RPMI8226 (cell line): ENCODE measurements at regions not wholly inside any gene's neighbourhood (a gene's known extent, or its start where the extent isn't known, plus 50 kb on each side); places are given as distances from the start of the nearest gene placed in this dataset.

Source experiments
- DNase-seq: peaks from one replicate; pipeline ENCODE4 v3.0.0-alpha.2; 2015

DNA sequence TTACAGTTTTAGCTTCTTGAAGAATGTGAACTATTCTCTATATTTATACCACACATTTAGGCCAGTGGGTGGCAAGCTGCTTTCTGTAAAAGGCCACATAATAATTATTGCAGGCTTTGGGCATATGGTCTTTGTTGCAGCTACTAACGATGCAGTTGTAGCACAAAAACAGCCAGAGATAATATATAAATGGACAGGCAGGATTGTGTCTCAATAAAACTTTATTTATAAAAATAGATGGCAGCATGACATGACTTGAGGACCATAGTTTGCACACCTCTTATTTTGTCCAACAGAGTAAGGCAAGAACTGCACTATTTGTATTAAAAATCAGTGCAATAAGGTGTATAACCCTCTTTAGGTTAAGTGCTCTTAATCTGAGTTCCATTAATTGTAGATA, 415.0 kb downstream of the ANXA1 start:
- no peak for DNase-seq

GRCh38 chr9:73573235-73573634, 421.6 kb downstream of the ANXA1 start:
- no peak for DNase-seq

GRCh38 chr9:73575101-73576060, 423.7 kb downstream of the ANXA1 start:
- no peak for DNase-seq

DNA sequence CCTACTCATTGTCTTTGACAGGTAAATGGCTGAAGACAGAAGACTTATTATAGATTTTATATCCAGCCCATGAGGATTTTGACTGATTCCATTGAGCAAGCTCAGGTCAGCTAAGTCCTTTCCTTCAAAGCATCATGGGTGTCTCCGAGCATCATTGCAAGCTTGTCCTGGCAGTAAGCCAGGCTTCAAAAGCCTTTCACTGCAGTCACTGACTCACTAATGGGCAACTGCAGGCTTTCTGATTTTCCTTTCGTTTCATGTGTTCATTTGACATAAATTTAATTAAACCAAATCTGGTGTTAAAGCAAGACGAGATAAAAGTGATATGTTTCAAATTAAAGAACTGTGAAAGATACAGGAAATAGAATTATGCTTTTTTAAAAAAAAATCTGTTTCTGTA, 426.2 kb downstream of the ANXA1 start:
- DNase-seq, result peak; percentile 16

GRCh38 chr9:73579823-73580222, 428.2 kb downstream of the ANXA1 start:
- DNase-seq, result no peak

DNA sequence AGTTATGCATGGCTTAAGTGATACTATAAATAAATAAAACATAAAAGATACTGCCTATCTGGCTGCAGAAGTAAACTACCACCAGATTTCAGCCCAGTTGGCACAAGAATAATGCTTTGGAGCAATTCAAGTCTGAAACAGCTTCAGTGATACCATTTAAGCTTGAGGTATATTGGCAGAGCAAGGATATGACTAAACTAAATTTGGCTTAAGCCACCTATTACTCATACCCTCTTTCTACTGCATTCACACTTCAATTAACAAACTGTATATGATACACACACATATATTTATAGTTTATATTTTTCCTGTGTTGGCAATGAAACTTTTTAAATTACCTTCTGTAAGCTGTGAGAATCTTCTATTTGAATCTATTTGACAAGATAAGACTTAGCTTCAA, 431.9 kb downstream of the ANXA1 start:
- DNase-seq, result no peak

DNA sequence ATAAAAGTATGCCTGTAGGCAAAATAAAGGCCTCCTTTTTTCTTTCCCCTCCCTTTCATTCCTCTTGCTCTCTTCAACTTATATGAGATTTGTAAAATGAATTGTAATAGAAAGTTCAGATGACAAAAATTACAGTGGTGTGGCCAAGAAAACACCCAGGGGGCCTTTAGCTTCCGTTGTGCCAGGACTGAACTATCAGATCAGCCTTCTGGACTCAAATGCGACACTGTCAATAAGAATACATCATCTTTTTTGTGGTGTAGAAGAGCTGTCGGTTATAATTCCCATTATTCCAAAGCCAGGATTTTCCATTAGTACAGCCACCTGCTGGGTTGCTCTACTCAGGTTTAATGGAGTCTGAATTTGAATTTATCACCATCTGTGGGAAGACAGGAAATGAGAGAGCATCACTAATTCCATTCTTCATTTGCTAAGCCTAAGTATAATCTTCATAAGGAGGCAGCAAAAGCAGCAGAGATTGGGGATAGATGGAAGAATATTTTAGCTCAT, 443.4 kb downstream of the ANXA1 start:
- DNase-seq, result no peak

DNA sequence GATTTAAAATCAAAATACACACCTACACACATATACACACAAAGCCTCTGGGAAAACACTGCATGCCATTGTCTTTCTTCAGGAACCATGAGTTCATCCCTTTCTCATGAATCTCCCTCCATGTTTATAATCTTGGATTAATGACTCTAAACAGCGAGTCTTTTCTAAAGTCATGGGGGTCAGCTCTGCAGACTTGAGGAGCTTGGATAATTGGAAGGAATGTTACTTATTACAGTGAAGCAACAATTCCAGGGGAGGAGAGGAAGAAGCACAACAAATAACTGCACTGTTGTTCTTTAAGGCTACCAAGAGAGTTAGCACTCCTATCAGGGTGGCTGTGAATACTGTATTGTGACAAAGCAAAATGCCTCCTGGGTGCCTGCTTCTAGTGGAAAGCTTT, 444.7 kb downstream of the ANXA1 start:
- DNase-seq, result no peak

GRCh38 chr9:73597039-73597438, 445.4 kb downstream of the ANXA1 start:
- DNase-seq, result no peak

DNA sequence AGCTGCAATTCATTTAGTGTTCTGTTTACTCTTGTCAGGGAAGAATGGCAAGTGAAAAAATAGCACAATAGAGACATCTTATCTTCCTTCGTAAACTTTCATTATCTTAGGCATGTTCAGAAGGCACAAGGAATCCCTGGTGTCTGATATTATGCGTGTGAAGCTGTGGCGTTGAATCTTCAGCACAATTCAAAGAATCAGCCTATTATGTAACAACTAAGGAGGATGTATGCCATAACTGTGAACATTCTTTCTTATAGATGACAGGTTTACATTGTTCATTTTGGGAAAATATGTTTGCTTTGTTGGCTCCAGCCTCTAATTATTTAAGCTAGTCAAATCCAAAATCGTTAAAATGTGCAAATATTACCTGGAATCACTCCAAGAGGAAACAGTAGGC, 446.1 kb downstream of the ANXA1 start:
- DNase-seq, result no peak

DNA sequence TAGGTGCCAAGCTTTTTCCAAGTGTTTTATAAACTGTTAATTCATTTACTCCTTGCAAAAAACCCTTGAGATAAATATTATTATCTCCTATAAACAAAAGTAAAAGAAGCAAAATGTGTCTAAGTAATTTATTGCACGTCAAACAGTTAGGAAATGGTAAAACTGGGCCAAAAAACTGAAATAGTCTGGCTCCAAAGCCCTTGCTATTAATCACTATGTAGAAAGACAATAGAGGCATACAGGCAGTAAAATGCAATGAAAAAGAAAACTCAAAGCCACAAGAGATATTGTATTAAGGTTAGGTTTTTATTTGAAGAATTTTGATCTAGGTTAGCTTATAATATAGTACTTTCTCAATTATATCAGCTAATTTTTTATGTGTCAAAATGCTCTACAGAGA, 457.7 kb downstream of the ANXA1 start:
- DNase-seq, result no peak

DNA sequence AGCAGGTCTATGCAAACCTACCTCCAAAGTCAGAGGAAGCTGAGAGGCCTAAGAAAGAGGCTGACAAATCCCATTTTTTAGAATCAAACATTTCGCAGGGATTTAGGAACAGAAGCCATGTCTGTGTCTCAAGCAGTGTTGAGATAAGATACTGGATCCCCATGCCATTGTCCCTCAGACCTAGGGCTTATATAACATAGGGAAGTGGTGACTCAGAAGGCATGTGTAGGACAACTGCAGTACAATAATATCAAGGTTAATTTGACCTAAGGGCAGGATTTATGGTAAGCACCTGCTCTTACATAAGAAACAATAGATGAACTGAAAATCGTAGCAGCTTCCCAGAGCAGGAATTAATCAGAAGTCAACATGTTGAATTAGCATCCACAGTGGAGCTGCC, 459.4 kb downstream of the ANXA1 start:
- no peak for DNase-seq

DNA sequence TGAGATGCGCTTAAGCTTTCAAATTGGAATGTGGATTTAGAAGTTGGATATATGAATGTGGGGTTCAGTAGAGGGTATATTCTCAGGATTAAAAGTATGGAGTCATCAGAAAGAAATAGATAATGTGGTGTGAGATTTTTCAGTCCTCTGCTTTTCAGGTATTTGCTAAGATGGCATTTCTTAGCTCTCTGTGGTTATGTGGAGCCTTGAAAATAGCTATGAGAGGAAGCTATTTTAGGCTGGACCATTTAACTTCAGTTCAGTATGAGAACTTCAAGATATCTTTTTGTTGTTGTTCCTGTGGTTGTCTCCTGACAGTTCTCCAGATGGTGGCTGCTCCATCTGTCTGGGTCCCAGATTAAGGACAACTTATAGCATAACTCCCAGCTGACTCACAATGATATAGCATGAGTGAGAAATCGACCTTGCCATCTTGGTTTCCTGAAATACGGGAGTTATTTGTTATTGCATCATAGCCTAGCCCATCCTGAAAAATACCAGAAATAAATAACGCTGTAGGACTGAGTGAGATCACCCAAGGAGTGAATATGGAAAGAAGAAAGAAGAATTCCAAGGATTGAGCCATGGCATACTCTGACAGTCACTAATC, 461.5 kb downstream of the ANXA1 start:
- peak; percentile 20 for DNase-seq

DNA sequence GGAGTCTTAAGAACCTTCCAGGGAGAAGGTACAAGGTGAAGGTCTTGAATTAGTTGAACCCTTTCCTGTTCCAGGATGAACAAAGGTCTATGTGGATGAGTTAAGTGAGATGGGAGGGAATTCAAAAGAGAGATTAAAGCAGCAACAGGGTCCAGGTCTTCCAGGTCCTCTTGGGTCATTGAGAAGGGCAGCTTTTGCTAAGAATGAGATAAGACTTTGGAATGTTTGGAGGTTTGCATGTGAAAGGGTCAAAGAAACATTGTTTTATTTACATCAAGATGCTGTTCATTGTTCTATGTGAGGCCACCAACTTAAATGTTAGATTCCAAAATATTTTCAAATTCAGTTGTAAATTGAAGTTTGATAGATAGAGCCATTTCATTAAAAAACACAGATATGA, 463.9 kb downstream of the ANXA1 start:
- no peak for DNase-seq

DNA sequence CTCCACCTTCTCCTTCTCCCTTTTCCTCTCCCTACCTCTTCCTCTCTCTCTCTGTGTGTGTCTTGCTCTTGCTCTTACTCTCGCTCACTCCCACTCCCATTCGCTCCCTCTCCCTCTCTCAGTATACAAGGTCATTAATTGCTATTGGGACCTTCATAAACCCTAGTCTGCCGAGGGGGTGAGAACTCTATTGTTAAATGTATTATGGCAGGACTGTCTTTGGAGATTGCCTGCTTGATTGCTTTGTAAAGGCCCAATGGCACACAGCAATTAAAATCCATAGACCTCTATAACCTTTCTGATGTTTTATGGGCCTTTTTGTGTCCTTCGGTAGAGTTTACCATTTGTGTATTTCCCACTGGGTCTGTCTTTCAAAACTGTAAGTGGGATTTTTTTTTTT, 465.9 kb downstream of the ANXA1 start:
- DNase-seq, result no peak

GRCh38 chr9:73640971-73641370, 489.3 kb downstream of the ANXA1 start:
- peak; percentile 5 for DNase-seq

DNA sequence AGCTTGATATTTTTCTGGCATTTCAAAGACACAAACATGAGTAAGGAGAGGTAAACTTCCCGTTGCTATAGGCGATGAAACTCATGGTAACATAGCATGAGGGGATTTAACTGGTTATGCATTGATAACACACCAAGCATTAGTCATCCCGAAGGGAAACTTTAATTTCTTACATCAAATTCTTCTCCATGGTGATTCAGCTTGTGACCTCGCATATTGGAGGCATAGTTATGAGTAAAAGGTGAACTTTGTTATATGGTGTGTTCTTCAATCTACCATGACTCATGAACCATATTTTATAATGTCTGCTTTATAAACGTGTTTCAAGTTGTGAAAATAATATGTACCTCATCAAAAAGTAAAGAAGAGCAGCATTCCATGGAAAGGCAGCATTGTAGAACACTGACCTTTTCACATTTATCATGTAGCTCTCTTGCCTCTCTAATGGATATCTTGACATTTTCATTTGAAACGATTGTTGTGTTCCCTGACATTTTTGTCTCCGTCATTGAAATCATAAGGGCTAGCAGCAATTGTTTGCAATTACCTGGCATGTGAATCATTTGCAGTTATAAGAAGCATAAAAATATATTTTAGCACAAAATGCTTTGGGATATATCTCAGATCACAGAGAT, 491.8 kb downstream of the ANXA1 start:
- no peak for DNase-seq

GRCh38 chr9:73647560-73647959, 495.9 kb downstream of the ANXA1 start:
- no peak for DNase-seq

GRCh38 chr9:73649552-73649951, 497.9 kb downstream of the ANXA1 start:
- DNase-seq, result no peak

- no peak for DNase-seq
Measured at GRCh38 chr9:73655363-73655762, 503.7 kb downstream of the ANXA1 start.

DNA sequence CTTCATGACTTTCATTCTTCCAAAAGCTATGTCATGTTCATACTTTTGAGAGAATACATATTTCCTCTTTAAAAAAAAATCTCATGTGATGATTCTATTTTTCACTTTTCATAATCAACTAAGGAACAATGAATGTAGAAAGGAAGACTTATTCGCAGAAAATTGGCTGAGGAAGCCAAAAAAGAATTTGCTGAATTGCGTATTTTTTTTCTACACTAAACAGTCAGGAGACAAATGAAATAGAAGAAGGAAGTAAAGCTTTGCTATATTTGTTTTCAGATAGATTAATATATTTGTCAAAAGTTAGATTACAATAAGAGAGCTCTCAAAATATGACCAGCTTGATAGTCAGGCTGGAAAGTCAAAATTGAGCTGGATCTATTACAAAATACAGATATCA, 504.2 kb downstream of the ANXA1 start:
- DNase-seq, result peak; percentile 26

- DNase-seq, result no peak
Measured at GRCh38 chr9:73665253-73665652, 513.6 kb downstream of the ANXA1 start.

DNA sequence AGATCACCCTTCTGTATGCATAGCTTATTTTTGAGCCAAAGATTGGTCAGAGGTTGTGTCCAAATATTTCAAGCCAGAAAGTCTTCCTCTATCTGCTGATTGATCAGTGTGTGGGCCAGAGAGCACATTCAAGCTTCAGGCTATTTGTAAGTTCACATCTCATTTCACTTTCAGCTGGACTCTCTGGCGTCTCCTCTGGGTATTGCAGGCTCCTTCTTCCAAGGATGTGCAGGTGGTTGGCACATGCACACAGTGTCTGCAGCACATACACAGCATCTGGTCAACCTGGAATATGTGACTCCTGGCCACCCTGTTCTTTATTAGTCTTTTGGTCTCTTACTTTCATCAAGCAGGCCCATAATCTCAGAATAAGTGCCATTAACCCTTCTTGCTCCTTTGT, 516.1 kb downstream of the ANXA1 start:
- no peak for DNase-seq

- no peak for DNase-seq
Measured at GRCh38 chr9:73680831-73681230, 529.2 kb downstream of the ANXA1 start.
